ENCODE measurements at regions not wholly inside any gene's neighbourhood (a gene's known extent, or its start where the extent isn't known, plus 50 kb on each side); places are given as distances from the start of the nearest gene placed in this dataset.
"Not testable (repeated sequence)": the region's sequence is repeated elsewhere in the genome, so short reads cannot be mapped to it uniquely, and the experiment has no call there.

GRCh38 chr9:41565572-41565971 lies 376.5 kb upstream of the ZNG1F start:
- TF ChIP-seq CTCF, EZH2, EZH2phosphoT487 (IDR thresholded peaks at IDR 0.05): not testable (repeated sequence)

Data from neural progenitor cell (in vitro differentiated cells).